ENCODE measurements at regions not wholly inside any gene's neighbourhood (a gene's known extent, or its start where the extent isn't known, plus 50 kb on each side); places are given as distances from the start of the nearest gene placed in this dataset.

DNA sequence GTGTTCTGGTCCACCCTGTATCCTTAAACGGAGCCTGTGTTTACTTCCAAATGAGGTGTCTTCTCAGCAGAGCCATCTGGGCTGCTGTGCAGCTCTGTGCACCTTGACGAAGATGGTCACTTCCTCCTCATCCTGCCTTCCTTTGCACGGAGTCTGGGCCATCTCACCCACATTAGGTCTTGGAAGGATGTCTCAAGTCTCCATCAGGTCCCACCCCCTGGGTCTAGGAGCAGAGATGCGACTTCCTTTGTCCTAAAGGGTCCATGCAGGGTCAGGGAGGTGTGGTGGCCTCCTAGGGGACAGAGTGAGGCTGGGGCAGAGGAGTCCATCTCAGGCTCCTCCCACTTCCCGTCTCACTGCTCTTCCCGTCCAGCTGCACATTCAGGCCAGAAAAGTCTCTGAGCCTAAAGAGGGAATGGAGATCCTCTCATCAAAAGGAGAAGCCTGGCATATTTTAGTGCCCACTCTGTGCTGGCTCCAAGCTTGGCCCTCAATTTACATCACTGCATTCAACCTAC lies 209.2 kb downstream of the MATN1 start:
- DNase-seq (ENCODE audit: insufficient read length, low spot score) (no peak), FAIRE-seq (no peak)
- TF ChIP-seq, protein P1, sequence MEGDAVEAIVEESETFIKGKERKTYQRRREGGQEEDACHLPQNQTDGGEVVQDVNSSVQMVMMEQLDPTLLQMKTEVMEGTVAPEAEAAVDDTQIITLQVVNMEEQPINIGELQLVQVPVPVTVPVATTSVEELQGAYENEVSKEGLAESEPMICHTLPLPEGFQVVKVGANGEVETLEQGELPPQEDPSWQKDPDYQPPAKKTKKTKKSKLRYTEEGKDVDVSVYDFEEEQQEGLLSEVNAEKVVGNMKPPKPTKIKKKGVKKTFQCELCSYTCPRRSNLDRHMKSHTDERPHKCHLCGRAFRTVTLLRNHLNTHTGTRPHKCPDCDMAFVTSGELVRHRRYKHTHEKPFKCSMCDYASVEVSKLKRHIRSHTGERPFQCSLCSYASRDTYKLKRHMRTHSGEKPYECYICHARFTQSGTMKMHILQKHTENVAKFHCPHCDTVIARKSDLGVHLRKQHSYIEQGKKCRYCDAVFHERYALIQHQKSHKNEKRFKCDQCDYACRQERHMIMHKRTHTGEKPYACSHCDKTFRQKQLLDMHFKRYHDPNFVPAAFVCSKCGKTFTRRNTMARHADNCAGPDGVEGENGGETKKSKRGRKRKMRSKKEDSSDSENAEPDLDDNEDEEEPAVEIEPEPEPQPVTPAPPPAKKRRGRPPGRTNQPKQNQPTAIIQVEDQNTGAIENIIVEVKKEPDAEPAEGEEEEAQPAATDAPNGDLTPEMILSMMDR (IDR thresholded peaks at IDR 0.05; ENCODE audit: insufficient read depth, missing control alignments) = no peak

GRCh38 chr1:30513396-30514136 lies 209.8 kb downstream of the MATN1 start:
- no peak for DNase-seq (ENCODE audit: insufficient read length, low spot score)
- FAIRE-seq = no peak
- TF ChIP-seq, protein P1 (IDR thresholded peaks at IDR 0.05; ENCODE audit: insufficient read depth, missing control alignments) = no peak

DNA sequence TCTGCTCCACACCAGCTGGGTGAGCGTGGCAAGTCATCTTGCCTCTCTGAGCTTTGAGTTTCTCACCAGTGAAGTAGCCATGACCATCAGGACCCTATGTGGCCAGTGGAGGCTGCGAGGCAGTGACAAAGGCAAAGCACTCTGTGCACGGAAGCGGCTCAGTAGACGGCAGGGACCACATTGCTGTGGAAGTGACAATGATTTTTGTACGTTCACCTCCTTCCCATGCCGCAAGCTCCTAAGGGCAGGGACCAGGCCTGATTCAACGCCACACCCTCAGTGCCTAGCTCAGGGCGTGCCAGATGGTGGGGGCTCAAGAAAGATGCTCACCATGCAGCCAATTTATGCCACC lies 210.5 kb downstream of the MATN1 start:
- no peak for FAIRE-seq

DNA sequence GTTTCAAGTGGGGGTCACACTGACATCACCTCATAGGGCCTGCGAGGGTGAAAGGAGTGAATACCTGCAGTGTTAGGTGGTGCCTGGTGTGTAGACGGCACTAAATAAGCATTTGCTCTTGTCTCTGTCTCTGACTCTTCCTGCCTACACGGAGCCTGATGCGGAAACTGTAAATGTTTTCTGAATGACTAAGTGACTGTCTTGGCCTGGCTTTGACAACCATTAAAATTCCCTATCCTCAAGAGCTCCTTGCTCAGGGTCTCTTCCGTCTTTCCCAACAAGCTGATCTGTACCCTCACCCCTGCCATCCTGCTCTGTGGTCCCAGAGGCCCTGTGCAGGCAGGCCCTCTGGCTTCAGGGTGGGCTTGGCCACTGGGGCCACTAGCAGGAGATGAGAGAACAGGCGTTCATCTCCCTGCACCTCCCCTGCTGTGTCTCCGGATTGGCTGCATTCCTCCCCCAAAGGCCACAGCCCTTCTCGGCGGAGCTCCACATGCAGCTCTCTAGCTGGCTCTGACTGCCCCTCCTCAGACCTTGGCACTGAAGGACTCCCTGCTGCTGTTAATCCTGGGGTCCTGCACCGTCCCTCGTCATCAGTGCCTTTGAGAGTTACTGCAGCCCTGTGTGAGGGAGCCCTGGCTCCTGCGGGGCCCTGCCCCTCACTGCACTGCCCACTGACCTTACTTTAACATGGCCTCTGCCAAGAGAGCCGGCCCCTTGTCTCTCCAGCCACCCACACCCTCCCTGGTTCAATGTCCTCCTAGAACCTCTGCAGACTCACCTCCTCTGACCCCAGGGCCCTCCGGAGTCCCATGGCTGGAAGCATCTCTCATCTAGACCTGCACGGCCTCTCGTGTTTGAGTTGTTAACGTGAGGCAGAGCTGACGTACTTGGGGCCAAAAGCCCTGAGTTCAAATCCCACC lies 211.1 kb downstream of the MATN1 start:
- DNase-seq (ENCODE audit: insufficient read length, low spot score) (no peak), FAIRE-seq (no peak)
- TF ChIP-seq, protein P1 (IDR thresholded peaks at IDR 0.05; ENCODE audit: insufficient read depth, missing control alignments) = no peak

More for the DNA sequence above, 210.5 kb downstream of the MATN1 start:
- TF ChIP-seq, protein P1 (IDR thresholded peaks at IDR 0.05; ENCODE audit: insufficient read depth, missing control alignments) = no peak
- no peak for DNase-seq (ENCODE audit: insufficient read length, low spot score)

DNA sequence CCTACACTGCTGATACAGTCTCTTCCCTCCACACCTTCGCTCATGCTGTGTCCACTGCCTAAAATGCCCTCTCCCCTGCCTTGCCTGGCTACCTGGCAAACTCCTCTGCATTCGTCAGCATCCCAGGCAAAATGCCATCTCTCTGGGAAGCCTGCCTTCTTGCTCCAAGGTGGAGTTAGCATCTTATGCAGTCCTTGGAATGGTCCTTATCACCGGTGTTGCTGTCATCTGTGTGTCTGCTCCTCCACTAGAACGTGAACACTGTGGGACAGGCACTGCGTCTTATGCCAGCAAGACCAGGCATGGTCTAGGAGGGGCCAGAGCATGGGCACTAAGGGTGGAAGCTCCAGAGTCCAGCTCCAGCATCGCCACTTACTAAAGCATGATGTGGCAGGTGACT lies 211.8 kb downstream of the MATN1 start:
- TF ChIP-seq, protein P1 (IDR thresholded peaks at IDR 0.05; ENCODE audit: insufficient read depth, missing control alignments) = no peak
- DNase-seq (ENCODE audit: insufficient read length, low spot score) = no peak

DNA sequence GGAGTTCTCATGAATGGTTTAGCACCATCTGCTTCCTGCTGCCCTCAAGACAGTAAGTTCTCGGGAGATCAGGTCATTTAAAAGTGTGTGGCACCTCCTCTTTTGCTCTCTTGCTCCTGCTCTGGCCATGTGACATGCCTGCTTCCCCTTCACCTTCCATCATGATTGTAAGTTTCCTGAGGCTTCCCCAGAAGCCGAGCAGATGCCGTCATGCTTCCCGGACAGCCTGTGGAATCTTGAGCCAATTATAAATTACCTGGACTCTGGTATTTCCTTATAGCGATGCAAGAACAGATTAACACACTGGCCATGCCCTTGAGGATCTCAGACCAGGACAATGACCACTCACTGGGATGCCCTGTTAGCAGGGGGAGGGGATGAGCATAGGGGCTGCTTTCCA lies 212.3 kb downstream of the MATN1 start:
- FAIRE-seq (no peak), DNase-seq (ENCODE audit: insufficient read length, low spot score) (no peak)
- TF ChIP-seq, protein P1 (IDR thresholded peaks at IDR 0.05; ENCODE audit: insufficient read depth, missing control alignments) = no peak

More for the DNA sequence above, 211.8 kb downstream of the MATN1 start:
- FAIRE-seq = no peak

All from D721Med (cell line).